Gastrocnemius medialis (tissue), 4 donors: ENCODE measurements at regions not wholly inside any gene's neighbourhood (a gene's known extent, or its start where the extent isn't known, plus 50 kb on each side); places are given as distances from the start of the nearest gene placed in this dataset.

Source experiments
- CTCF ChIP-seq, 5 experiments: fragments of 450-650 bp in 3 of 5; fragments of 200-600 bp in 2 of 5; sonication (generic) in 2 of 5; IDR thresholded peaks in 4 of 5; conservative IDR thresholded peaks in 1 of 5; 1 replicate in 4 of 5; 2 replicates in 1 of 5; pipeline ENCODE4 v1.5.1; 2016 to 2019; ENCODE audit warnings: antibody characterized with exemption in 5 of 5, mild to moderate bottlenecking in 3 of 5, moderate library complexity in 3 of 5
- POLR2A ChIP-seq, 2 donors: fragments of 450-650 bp; IDR thresholded peaks; one replicate each; pipeline ENCODE4 v1.6.1; 2017; ENCODE audit warnings: antibody characterized with exemption in 2 of 2, mild to moderate bottlenecking in 2 of 2, moderate library complexity in 2 of 2

- no peak for TF ChIP-seq POLR2A (IDR thresholded peaks at IDR 0.05)
- TF ChIP-seq CTCF (IDR thresholded peaks at IDR 0.05 in 4 of 5, conservative IDR thresholded peaks at IDR 0.05 in 1 of 5): no peak
Measured at GRCh38 chr1:186512698-186513457, 52.0 kb upstream of the PDC start.
